ENCODE measurements at regions not wholly inside any gene's neighbourhood (a gene's known extent, or its start where the extent isn't known, plus 50 kb on each side); places are given as distances from the start of the nearest gene placed in this dataset.

- DNase-seq (ENCODE audit: low read depth in 4 of 4, low spot score in 3 of 4), result no peak
These were observed 57.3 kb upstream of the RASGEF1B start for GRCh38 chr4:81528979-81529378.

- DNase-seq (ENCODE audit: low read depth in 4 of 4, low spot score in 3 of 4), result no peak
These were observed 56.5 kb upstream of the RASGEF1B start for GRCh38 chr4:81528200-81528599.

GRCh38 chr4:81527709-81528108 is 56.0 kb upstream of the RASGEF1B start:
- no peak for DNase-seq (ENCODE audit: low read depth in 4 of 4, low spot score in 3 of 4)

GRCh38 chr4:81527115-81527514 is 55.4 kb upstream of the RASGEF1B start:
- no peak for DNase-seq (ENCODE audit: low read depth in 4 of 4, low spot score in 3 of 4)

- no peak for DNase-seq (ENCODE audit: low read depth in 4 of 4, low spot score in 3 of 4)
These were observed 55.0 kb upstream of the RASGEF1B start for GRCh38 chr4:81526706-81527105.

GRCh38 chr4:81523672-81524327 is 52.1 kb upstream of the RASGEF1B start:
- DNase-seq (ENCODE audit: low read depth in 4 of 4, low spot score in 3 of 4), result no peak

GRCh38 chr4:81522711-81523110 is 51.0 kb upstream of the RASGEF1B start:
- DNase-seq (ENCODE audit: low read depth in 4 of 4, low spot score in 3 of 4), result no peak

GRCh38 chr4:81521708-81522107 is 50.0 kb upstream of the RASGEF1B start:
- DNase-seq (ENCODE audit: low read depth in 4 of 4, low spot score in 3 of 4), result no peak

Measured in left renal pelvis (tissue), 4 donors.